Ovary (tissue), 3 donors: ENCODE measurements at regions not wholly inside any gene's neighbourhood (a gene's known extent, or its start where the extent isn't known, plus 50 kb on each side); places are given as distances from the start of the nearest gene placed in this dataset.

Experiments used
- EP300 ChIP-seq: sonication (generic); formaldehyde crosslinking; IDR thresholded peaks from one replicate; pipeline ENCODE4 v1.6.1; 2017; ENCODE audit warnings: antibody characterized with exemption
- TF ChIP-seq, protein P1 (sequence below), 3 donors: fragments of 450-650 bp in 2 of 3; fragments of 200-600 bp in 1 of 3; IDR thresholded peaks; one replicate each; pipeline versions ENCODE4 v1.5.1 to v1.8.0; 2016 to 2022; ENCODE audit warnings: antibody characterized with exemption in 3 of 3, mild to moderate bottlenecking in 1 of 3
- donor health status: DM: no; HTN: no; CAD: no.

GRCh38 chrX:114006664-114007063 lies 577.2 kb upstream of the HTR2C start:
- no peak for TF ChIP-seq EP300
- TF ChIP-seq, protein P1, sequence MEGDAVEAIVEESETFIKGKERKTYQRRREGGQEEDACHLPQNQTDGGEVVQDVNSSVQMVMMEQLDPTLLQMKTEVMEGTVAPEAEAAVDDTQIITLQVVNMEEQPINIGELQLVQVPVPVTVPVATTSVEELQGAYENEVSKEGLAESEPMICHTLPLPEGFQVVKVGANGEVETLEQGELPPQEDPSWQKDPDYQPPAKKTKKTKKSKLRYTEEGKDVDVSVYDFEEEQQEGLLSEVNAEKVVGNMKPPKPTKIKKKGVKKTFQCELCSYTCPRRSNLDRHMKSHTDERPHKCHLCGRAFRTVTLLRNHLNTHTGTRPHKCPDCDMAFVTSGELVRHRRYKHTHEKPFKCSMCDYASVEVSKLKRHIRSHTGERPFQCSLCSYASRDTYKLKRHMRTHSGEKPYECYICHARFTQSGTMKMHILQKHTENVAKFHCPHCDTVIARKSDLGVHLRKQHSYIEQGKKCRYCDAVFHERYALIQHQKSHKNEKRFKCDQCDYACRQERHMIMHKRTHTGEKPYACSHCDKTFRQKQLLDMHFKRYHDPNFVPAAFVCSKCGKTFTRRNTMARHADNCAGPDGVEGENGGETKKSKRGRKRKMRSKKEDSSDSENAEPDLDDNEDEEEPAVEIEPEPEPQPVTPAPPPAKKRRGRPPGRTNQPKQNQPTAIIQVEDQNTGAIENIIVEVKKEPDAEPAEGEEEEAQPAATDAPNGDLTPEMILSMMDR (IDR thresholded peaks at IDR 0.05): no peak
